ENCODE measurements at regions not wholly inside any gene's neighbourhood (a gene's known extent, or its start where the extent isn't known, plus 50 kb on each side); places are given as distances from the start of the nearest gene placed in this dataset.
"Not testable (repeated sequence)": the region's sequence is repeated elsewhere in the genome, so short reads cannot be mapped to it uniquely, and the experiment has no call there.

GRCh38 chr3:151592287-151592686 is 131.4 kb upstream of the IGSF10 start:
- no peak for DNase-seq

- DNase-seq, result no peak
Measured at GRCh38 chr3:151591441-151591840, 130.6 kb upstream of the IGSF10 start.

- DNase-seq, result no peak
Measured at GRCh38 chr3:151589311-151589710, 128.4 kb upstream of the IGSF10 start.

- DNase-seq, result not testable (repeated sequence)
Measured at GRCh38 chr3:151587659-151588058, 126.8 kb upstream of the IGSF10 start.

GRCh38 chr3:151584566-151584965 is 123.7 kb upstream of the IGSF10 start:
- DNase-seq, result peak in 1 of 2 donors; percentile 15

- no peak for DNase-seq
Measured at GRCh38 chr3:151581035-151581434, 120.2 kb upstream of the IGSF10 start.

GRCh38 chr3:151580591-151580990 is 119.7 kb upstream of the IGSF10 start:
- DNase-seq, result no peak

- DNase-seq, result no peak
Measured at GRCh38 chr3:151579571-151580270, 118.9 kb upstream of the IGSF10 start.

GRCh38 chr3:151578495-151578894 is 117.6 kb upstream of the IGSF10 start:
- DNase-seq, result no peak

- DNase-seq, result no peak
Measured at GRCh38 chr3:151576511-151577137, 115.8 kb upstream of the IGSF10 start.

GRCh38 chr3:151568184-151568583 is 107.3 kb upstream of the IGSF10 start:
- no peak for DNase-seq

- no peak for DNase-seq
Measured at GRCh38 chr3:151567477-151567876, 106.6 kb upstream of the IGSF10 start.

- no peak for DNase-seq
Measured at GRCh38 chr3:151564261-151564660, 103.4 kb upstream of the IGSF10 start.

GRCh38 chr3:151563305-151563704 is 102.4 kb upstream of the IGSF10 start:
- DNase-seq, result no peak

GRCh38 chr3:151562891-151563290 is 102.0 kb upstream of the IGSF10 start:
- DNase-seq, result no peak

GRCh38 chr3:151561878-151562277 is 101.0 kb upstream of the IGSF10 start:
- no peak for DNase-seq

GRCh38 chr3:151560738-151561137 is 99.9 kb upstream of the IGSF10 start:
- no peak for DNase-seq

GRCh38 chr3:151559736-151560135 is 98.9 kb upstream of the IGSF10 start:
- no peak for DNase-seq

GRCh38 chr3:151558661-151559060 is 97.8 kb upstream of the IGSF10 start:
- no peak for DNase-seq

- no peak for DNase-seq
Measured at GRCh38 chr3:151557068-151557840, 96.4 kb upstream of the IGSF10 start.

GRCh38 chr3:151556596-151556995 is 95.7 kb upstream of the IGSF10 start:
- no peak for DNase-seq

- DNase-seq, result no peak
Measured at GRCh38 chr3:151555523-151555922, 94.7 kb upstream of the IGSF10 start.

- peak in 1 of 2 donors; percentile 49 for DNase-seq
Measured at GRCh38 chr3:151553888-151554287, 93.0 kb upstream of the IGSF10 start.

GRCh38 chr3:151552589-151552988 is 91.7 kb upstream of the IGSF10 start:
- DNase-seq, result no peak

All from CD4-positive, alpha-beta T cell treated with Interleukin-4 for 1 hour (primary cell).